Neural crest cell (in vitro differentiated cells): ENCODE measurements at regions not wholly inside any gene's neighbourhood (a gene's known extent, or its start where the extent isn't known, plus 50 kb on each side); places are given as distances from the start of the nearest gene placed in this dataset.

Source experiments
- DNase-seq: peaks from one replicate; pipeline ENCODE4 v3.0.0; 2021; ENCODE audit warnings: low read depth, mixed read lengths, low spot score
- H3K27ac Mint-ChIP-seq: one replicate; pipeline ENCODE4 v1.8.0; 2021; ENCODE audit warnings: mild to moderate bottlenecking, mixed read lengths; ENCODE audit not compliant: unreplicated experiment
- H3K27me3 Mint-ChIP-seq: 2 replicates; pipeline ENCODE4 v1.8.0; 2021; ENCODE audit warnings: low read depth, mild to moderate bottlenecking, mixed read lengths
- H3K36me3 Mint-ChIP-seq: 2 replicates; pipeline ENCODE4 v1.8.0; 2021; ENCODE audit warnings: low read depth, mild to moderate bottlenecking, mixed read lengths
- H3K4me1 Mint-ChIP-seq: 2 replicates; pipeline ENCODE4 v1.8.0; 2021; ENCODE audit warnings: mixed read lengths
- H3K4me3 Mint-ChIP-seq: one replicate; pipeline ENCODE4 v1.8.0; 2021; ENCODE audit warnings: mild to moderate bottlenecking, mixed read lengths
- H3K9me3 Mint-ChIP-seq: 2 replicates; pipeline ENCODE4 v1.8.0; 2021; ENCODE audit warnings: mixed read lengths
- CTCF ChIP-seq: fragments of 200-600 bp; sonication (generic); conservative IDR thresholded peaks from 2 replicates; pipeline ENCODE4 v1.5.0; 2021; ENCODE audit warnings: antibody characterized with exemption, mild to moderate bottlenecking

GRCh38 chr21:16108561-16109075 is 378.8 kb downstream of the USP25 start:
- no peak for TF ChIP-seq CTCF
- Mint-ChIP-seq H3K4me1 (peaks cover 9% of the 10 kb centered on the region), H3K27me3 (no peaks in the 10 kb centered on the region), H3K27ac (no peak overlapping the region), H3K36me3 (peaks cover 3% of the 10 kb centered on the region), H3K4me3 (no peak overlapping the region), H3K9me3 (peaks cover 5% of the 10 kb centered on the region)
- DNase-seq = no peak

GRCh38 chr21:16113052-16113715 is 383.4 kb downstream of the USP25 start:
- no peaks in the 10 kb centered on the region for H3K27me3 Mint-ChIP-seq
- no peak for TF ChIP-seq CTCF
- peaks cover 3% of the 10 kb centered on the region for H3K9me3 Mint-ChIP-seq
- no peak overlapping the region for H3K4me3 Mint-ChIP-seq
- H3K4me1 Mint-ChIP-seq = peaks cover 9% of the 10 kb centered on the region
- no peak overlapping the region for H3K27ac Mint-ChIP-seq
- H3K36me3 Mint-ChIP-seq = peaks cover 2% of the 10 kb centered on the region
- no peak for DNase-seq

- peaks cover 2% of the 10 kb centered on the region for H3K36me3 Mint-ChIP-seq
Measured at GRCh38 chr21:16115461-16115860, 385.7 kb downstream of the USP25 start.

GRCh38 chr21:16116069-16116468 is 386.3 kb downstream of the USP25 start:
- no peak for TF ChIP-seq CTCF
- H3K9me3 Mint-ChIP-seq = peaks cover 3% of the 10 kb centered on the region
- H3K4me3 Mint-ChIP-seq = no peak overlapping the region
- H3K27ac Mint-ChIP-seq = no peak overlapping the region
- no peaks in the 10 kb centered on the region for H3K27me3 Mint-ChIP-seq
- peaks cover 2% of the 10 kb centered on the region for H3K36me3 Mint-ChIP-seq
- DNase-seq = no peak
- peaks cover 9% of the 10 kb centered on the region for H3K4me1 Mint-ChIP-seq

More at GRCh38 chr21:16115461-16115860, 385.7 kb downstream of the USP25 start:
- H3K4me1 Mint-ChIP-seq = peaks cover 9% of the 10 kb centered on the region
- H3K27me3 Mint-ChIP-seq = no peaks in the 10 kb centered on the region
- no peak for DNase-seq
- no peak overlapping the region for H3K4me3 Mint-ChIP-seq
- TF ChIP-seq CTCF = no peak
- H3K27ac Mint-ChIP-seq = no peak overlapping the region
- H3K9me3 Mint-ChIP-seq = peaks cover 3% of the 10 kb centered on the region

- Mint-ChIP-seq H3K27me3 (no peaks in the 10 kb centered on the region), H3K36me3 (peaks cover 2% of the 10 kb centered on the region), H3K9me3 (peaks cover 3% of the 10 kb centered on the region), H3K4me1 (peaks cover 9% of the 10 kb centered on the region), H3K4me3 (no peak overlapping the region), H3K27ac (no peak overlapping the region)
- DNase-seq = no peak
- no peak for TF ChIP-seq CTCF
Measured at GRCh38 chr21:16116798-16117197, 387.0 kb downstream of the USP25 start.
